Lung microvascular endothelial cell (primary cell): ENCODE measurements at regions not wholly inside any gene's neighbourhood (a gene's known extent, or its start where the extent isn't known, plus 50 kb on each side); places are given as distances from the start of the nearest gene placed in this dataset.

ENCODE experiments used
- DNase-seq, 2 donors: peaks; one replicate each; pipeline versions ENCODE4 v3.0.0 to v3.0.0-alpha.2; 2010; ENCODE audit warnings: low read depth in 2 of 2

- no peak for DNase-seq
Measured at GRCh38 chr5:107294211-107294550, 376.6 kb downstream of the EFNA5 start.

GRCh38 chr5:107293541-107294210, 377.1 kb downstream of the EFNA5 start:
- no peak for DNase-seq

- no peak for DNase-seq
Measured at GRCh38 chr5:107291866-107292265, 378.9 kb downstream of the EFNA5 start.

- no peak for DNase-seq
Measured at GRCh38 chr5:107290780-107291398, 379.8 kb downstream of the EFNA5 start.

GRCh38 chr5:107289030-107289714, 381.6 kb downstream of the EFNA5 start:
- DNase-seq = no peak

- DNase-seq = no peak
Measured at GRCh38 chr5:107286447-107287098, 384.2 kb downstream of the EFNA5 start.

GRCh38 chr5:107285772-107286171, 385.0 kb downstream of the EFNA5 start:
- DNase-seq = no peak

GRCh38 chr5:107284822-107285525, 385.8 kb downstream of the EFNA5 start:
- peak in 1 of 2 donors; percentile 9 for DNase-seq

GRCh38 chr5:107282061-107282460, 388.7 kb downstream of the EFNA5 start:
- no peak for DNase-seq

- no peak for DNase-seq
Measured at GRCh38 chr5:107278774-107279173, 392.0 kb downstream of the EFNA5 start.

- DNase-seq = no peak
Measured at GRCh38 chr5:107277485-107278125, 393.1 kb downstream of the EFNA5 start.

GRCh38 chr5:107275333-107275732, 395.4 kb downstream of the EFNA5 start:
- DNase-seq = no peak

GRCh38 chr5:107274571-107274970, 396.2 kb downstream of the EFNA5 start:
- DNase-seq = no peak

GRCh38 chr5:107272954-107273353, 397.8 kb downstream of the EFNA5 start:
- peak; percentile 6 to 74 for DNase-seq

GRCh38 chr5:107272509-107272908, 398.2 kb downstream of the EFNA5 start:
- DNase-seq = no peak

GRCh38 chr5:107271682-107272350, 398.9 kb downstream of the EFNA5 start:
- DNase-seq = no peak

- no peak for DNase-seq
Measured at GRCh38 chr5:107270561-107270960, 400.2 kb downstream of the EFNA5 start.

GRCh38 chr5:107269678-107270077, 401.1 kb downstream of the EFNA5 start:
- DNase-seq = no peak

- no peak for DNase-seq
Measured at GRCh38 chr5:107269256-107269655, 401.5 kb downstream of the EFNA5 start.

GRCh38 chr5:107268241-107268640, 402.5 kb downstream of the EFNA5 start:
- peak in 1 of 2 donors; percentile 1 for DNase-seq

GRCh38 chr5:107266100-107266499, 404.6 kb downstream of the EFNA5 start:
- no peak for DNase-seq
